ENCODE measurements at regions not wholly inside any gene's neighbourhood (a gene's known extent, or its start where the extent isn't known, plus 50 kb on each side); places are given as distances from the start of the nearest gene placed in this dataset.

DNA sequence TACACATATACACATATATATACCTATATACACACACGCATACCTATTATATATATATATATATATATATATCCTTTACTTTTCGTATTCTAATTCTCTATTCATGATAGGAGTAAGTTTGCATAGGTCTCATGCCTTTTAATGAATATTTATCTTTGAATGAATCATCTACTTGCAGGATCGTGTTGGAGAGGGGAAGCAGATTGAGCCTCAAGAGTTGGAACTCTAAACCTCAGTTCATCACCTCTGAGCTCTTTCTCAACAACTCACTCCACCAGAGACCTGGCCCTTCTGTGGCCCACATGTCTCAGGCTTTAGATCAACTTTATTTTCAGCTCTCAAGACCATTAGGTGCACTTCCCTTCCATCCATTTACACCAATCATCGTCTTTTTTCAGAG lies 490.4 kb upstream of the ID2 start:
- CTCF ChIA-PET = interaction anchor here (1.1 to 1.8 kb wide), 2 partner anchors 9 to 20 kb away, joined by 3 to 4 read pairs; no protein-coding TSS in a partner anchor
- DNase-seq (ENCODE audit: extremely low spot score) = no peak
- TF ChIP-seq, protein P1, sequence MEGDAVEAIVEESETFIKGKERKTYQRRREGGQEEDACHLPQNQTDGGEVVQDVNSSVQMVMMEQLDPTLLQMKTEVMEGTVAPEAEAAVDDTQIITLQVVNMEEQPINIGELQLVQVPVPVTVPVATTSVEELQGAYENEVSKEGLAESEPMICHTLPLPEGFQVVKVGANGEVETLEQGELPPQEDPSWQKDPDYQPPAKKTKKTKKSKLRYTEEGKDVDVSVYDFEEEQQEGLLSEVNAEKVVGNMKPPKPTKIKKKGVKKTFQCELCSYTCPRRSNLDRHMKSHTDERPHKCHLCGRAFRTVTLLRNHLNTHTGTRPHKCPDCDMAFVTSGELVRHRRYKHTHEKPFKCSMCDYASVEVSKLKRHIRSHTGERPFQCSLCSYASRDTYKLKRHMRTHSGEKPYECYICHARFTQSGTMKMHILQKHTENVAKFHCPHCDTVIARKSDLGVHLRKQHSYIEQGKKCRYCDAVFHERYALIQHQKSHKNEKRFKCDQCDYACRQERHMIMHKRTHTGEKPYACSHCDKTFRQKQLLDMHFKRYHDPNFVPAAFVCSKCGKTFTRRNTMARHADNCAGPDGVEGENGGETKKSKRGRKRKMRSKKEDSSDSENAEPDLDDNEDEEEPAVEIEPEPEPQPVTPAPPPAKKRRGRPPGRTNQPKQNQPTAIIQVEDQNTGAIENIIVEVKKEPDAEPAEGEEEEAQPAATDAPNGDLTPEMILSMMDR (IDR thresholded peaks at IDR 0.05; ENCODE audit: control extremely low read depth, extremely low read depth, low read depth, missing control alignments) = no peak
- POLR2A ChIA-PET = no interaction called here

DNA sequence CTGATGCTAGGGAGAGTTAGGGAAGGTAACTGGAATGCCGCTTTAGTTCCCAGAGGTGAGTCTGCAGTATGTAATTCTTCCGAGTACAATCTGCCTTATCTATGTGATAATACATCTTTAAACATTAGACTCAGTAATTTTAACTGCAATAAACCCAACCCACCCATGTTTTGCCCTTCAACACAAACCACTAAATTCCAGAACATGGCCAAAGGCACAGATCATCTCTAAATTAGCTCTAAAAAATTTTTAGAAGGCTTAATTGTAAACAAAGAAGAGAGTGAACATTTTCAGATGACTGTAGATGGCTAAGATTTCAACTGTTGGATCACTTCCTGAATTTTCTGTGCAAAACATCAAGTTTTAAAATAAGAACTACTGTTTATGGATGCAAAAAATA lies 488.7 kb upstream of the ID2 start:
- CTCF ChIA-PET = interaction anchor here (1.0 kb wide), 1 partner anchor 33 kb away, joined by 3 read pairs; no protein-coding TSS in a partner anchor
- DNase-seq (ENCODE audit: extremely low spot score) = no peak
- TF ChIP-seq, protein P1 (IDR thresholded peaks at IDR 0.05; ENCODE audit: control extremely low read depth, extremely low read depth, low read depth, missing control alignments) = no peak
- POLR2A ChIA-PET = no interaction called here

DNA sequence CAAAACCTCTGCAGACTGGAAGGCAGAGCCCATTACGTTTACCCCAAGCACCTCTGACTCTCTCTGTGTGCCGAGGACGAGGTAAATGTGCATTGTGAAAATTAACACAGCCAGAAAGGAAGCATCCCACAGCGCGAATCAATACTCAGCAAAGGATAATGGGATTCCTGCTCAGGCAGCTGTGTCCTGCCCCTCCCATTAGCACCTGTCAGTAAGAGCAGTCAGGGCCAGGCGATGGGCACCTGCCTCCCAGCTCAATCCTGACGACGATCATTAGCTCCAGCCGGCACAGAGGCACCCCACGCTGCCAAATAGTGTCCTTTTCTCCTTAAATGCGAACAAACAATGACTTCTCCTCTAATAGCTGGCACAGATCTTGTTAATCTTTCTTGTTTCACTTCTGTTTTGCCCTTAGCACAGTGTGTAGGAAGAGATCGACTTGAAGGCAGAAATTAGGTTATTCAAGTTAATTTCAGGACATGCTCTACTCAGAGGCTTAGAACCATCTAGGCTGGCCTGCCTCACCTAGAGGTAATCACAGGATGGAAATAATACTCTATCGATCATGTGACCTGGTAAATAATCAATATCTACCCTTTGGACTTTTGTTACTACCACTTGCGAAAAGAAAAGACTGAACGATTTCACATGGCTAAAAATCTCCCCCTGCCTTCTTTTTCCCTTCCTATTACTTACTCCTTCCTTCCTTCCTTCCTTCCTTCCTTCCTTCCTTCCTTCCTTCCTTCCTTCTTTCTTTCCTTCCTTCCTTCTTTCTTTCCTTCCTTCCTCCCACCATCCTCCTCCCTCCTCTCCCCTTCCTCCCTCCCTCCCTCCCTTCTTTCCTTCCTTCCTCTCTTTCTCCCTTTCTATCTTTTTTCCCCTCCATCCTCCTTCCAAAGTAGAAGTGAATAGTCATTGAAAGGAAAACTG lies 487.9 kb upstream of the ID2 start:
- ChIA-PET CTCF (no interaction called here), POLR2A (no interaction called here)
- TF ChIP-seq, protein P1 (IDR thresholded peaks at IDR 0.05; ENCODE audit: control extremely low read depth, extremely low read depth, low read depth, missing control alignments) = no peak
- no peak for DNase-seq (ENCODE audit: extremely low spot score)

DNA sequence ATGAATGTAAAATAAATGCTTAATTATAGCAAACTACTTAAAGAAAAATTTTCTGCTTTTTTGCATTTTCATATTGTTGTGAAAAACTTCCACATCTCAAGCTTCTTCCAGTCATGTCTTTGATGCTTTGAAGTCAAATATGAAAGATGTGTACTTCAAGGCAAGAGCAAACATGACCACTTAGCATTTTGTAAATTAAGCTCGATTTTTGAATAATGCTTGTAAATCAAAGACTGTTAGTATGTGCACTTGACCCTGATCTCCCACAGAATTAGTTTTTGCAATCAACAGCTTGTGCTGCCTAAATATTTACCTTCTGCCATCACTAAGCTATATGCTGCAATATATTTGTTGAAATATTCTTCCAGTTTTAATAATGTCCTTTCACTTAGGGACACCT lies 486.1 kb upstream of the ID2 start:
- ChIA-PET POLR2A (no interaction called here), CTCF (interaction anchor here (1.0 kb wide), 1 partner anchor 73 kb away, joined by 3 read pairs; no protein-coding TSS in a partner anchor)
- no peak for DNase-seq (ENCODE audit: extremely low spot score)
- TF ChIP-seq, protein P1 (IDR thresholded peaks at IDR 0.05; ENCODE audit: control extremely low read depth, extremely low read depth, low read depth, missing control alignments) = no peak

DNA sequence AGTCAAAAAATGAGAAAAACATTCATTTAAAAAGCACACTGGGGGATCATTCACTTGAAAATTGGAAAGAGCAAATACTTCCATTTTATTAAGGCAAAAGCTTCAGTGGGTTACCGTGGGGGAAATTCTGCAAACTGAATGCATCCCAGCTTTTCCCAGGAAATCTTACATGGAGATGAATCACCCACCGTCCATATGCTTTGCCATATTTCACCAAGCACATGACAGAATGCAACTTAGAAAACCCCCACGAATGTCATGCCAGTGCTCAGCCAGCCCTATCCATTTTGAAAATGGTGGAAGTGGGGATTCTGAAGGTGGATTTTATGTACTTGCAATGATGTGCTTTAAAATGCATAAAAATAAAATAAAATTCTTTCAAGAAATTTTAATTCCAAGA lies 485.5 kb upstream of the ID2 start:
- ChIA-PET POLR2A (no interaction called here), CTCF (no interaction called here)
- no peak for DNase-seq (ENCODE audit: extremely low spot score)
- TF ChIP-seq, protein P1 (IDR thresholded peaks at IDR 0.05; ENCODE audit: control extremely low read depth, extremely low read depth, low read depth, missing control alignments) = no peak

DNA sequence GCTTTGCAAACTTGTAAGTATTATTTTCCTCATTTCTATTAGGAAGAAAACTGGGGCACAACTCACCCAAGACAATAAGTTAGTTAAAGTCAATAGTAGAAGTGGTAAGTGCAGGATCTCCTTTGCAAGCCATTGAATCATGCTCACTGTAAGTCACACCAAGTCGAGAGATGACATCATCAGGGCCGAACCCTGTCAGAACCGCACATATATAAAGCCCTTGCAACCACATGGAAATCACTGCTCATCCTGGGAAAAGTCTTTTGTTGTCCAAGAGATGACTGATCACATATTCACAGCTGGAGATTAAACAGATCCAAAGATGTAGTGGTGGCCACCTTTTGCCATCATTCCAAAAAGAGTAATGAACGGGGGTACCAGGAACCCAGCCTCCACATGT lies 484.8 kb upstream of the ID2 start:
- POLR2A ChIA-PET = no interaction called here
- TF ChIP-seq, protein P1 (IDR thresholded peaks at IDR 0.05; ENCODE audit: control extremely low read depth, extremely low read depth, low read depth, missing control alignments) = no peak
- CTCF ChIA-PET = no interaction called here
- DNase-seq (ENCODE audit: extremely low spot score) = no peak
